Osteocyte (in vitro differentiated cells): ENCODE measurements at regions not wholly inside any gene's neighbourhood (a gene's known extent, or its start where the extent isn't known, plus 50 kb on each side); places are given as distances from the start of the nearest gene placed in this dataset.

Experiments
- DNase-seq: peaks from one replicate; pipeline ENCODE4 v3.0.0; 2021; ENCODE audit warnings: mixed read lengths; ENCODE audit not compliant: unreplicated experiment; ENCODE audit errors: extremely low spot score
- H3K27ac Mint-ChIP-seq: one replicate; pipeline ENCODE4 v1.8.0; 2021; ENCODE audit warnings: mild to moderate bottlenecking, mixed read lengths; ENCODE audit not compliant: unreplicated experiment
- H3K27me3 Mint-ChIP-seq: one replicate; pipeline ENCODE4 v1.8.0; 2021; ENCODE audit warnings: mixed read lengths; ENCODE audit not compliant: unreplicated experiment
- H3K36me3 Mint-ChIP-seq: one replicate; pipeline ENCODE4 v1.8.0; 2021; ENCODE audit warnings: mixed read lengths; ENCODE audit not compliant: unreplicated experiment
- H3K4me1 Mint-ChIP-seq: one replicate; pipeline ENCODE4 v1.8.0; 2021; ENCODE audit warnings: mixed read lengths; ENCODE audit not compliant: unreplicated experiment
- H3K4me3 Mint-ChIP-seq: one replicate; pipeline ENCODE4 v1.8.0; 2021; ENCODE audit warnings: mild to moderate bottlenecking, moderate library complexity, mixed read lengths; ENCODE audit not compliant: unreplicated experiment
- H3K9me3 Mint-ChIP-seq: one replicate; pipeline ENCODE4 v1.8.0; 2021; ENCODE audit warnings: mixed read lengths; ENCODE audit not compliant: unreplicated experiment
- CTCF ChIP-seq: fragments of 200-600 bp; sonication (generic); IDR thresholded peaks from 2 replicates; pipeline ENCODE4 v1.5.0; 2021; ENCODE audit warnings: antibody characterized with exemption, mild to moderate bottlenecking, moderate library complexity

GRCh38 chr2:187220071-187220470, 228.0 kb downstream of the CALCRL start:
- Mint-ChIP-seq H3K27me3 (peaks cover 2% of the 10 kb centered on the region), H3K27ac (no peak overlapping the region), H3K9me3 (peaks cover 6% of the 10 kb centered on the region), H3K36me3 (no peaks in the 10 kb centered on the region), H3K4me3 (no peak overlapping the region), H3K4me1 (no peaks in the 10 kb centered on the region)
- TF ChIP-seq CTCF = no peak
- DNase-seq = no peak

GRCh38 chr2:187215532-187216240, 232.4 kb downstream of the CALCRL start:
- no peak overlapping the region for H3K4me3 Mint-ChIP-seq
- H3K36me3 Mint-ChIP-seq = no peaks in the 10 kb centered on the region
- H3K27me3 Mint-ChIP-seq = peaks cover 2% of the 10 kb centered on the region
- H3K9me3 Mint-ChIP-seq = peaks cover 7% of the 10 kb centered on the region
- no peak overlapping the region for H3K27ac Mint-ChIP-seq
- no peaks in the 10 kb centered on the region for H3K4me1 Mint-ChIP-seq
- DNase-seq = no peak
- no peak for TF ChIP-seq CTCF

- Mint-ChIP-seq H3K36me3 (no peaks in the 10 kb centered on the region), H3K4me3 (no peak overlapping the region), H3K27me3 (peaks cover 2% of the 10 kb centered on the region), H3K4me1 (no peaks in the 10 kb centered on the region), H3K27ac (no peak overlapping the region), H3K9me3 (peaks cover 11% of the 10 kb centered on the region)
- no peak for DNase-seq
- no peak for TF ChIP-seq CTCF
Observed at GRCh38 chr2:187214306-187214705, 233.7 kb downstream of the CALCRL start.

GRCh38 chr2:187213798-187214197, 234.3 kb downstream of the CALCRL start:
- DNase-seq = no peak
- Mint-ChIP-seq H3K4me1 (no peaks in the 10 kb centered on the region), H3K9me3 (peaks cover 11% of the 10 kb centered on the region), H3K4me3 (no peak overlapping the region), H3K36me3 (no peaks in the 10 kb centered on the region), H3K27ac (no peak overlapping the region), H3K27me3 (peaks cover 2% of the 10 kb centered on the region)
- TF ChIP-seq CTCF = no peak

GRCh38 chr2:187210726-187211125, 237.3 kb downstream of the CALCRL start:
- Mint-ChIP-seq H3K27ac (no peak overlapping the region), H3K27me3 (peaks cover 2% of the 10 kb centered on the region), H3K4me1 (no peaks in the 10 kb centered on the region), H3K36me3 (no peaks in the 10 kb centered on the region), H3K9me3 (peaks cover 11% of the 10 kb centered on the region), H3K4me3 (no peak overlapping the region)
- DNase-seq = no peak
- no peak for TF ChIP-seq CTCF
